ENCODE measurements at regions not wholly inside any gene's neighbourhood (a gene's known extent, or its start where the extent isn't known, plus 50 kb on each side); places are given as distances from the start of the nearest gene placed in this dataset.

- no peak for DNase-seq
Measured at GRCh38 chr3:13223574-13224237, 150.5 kb upstream of the IQSEC1 start.

DNA sequence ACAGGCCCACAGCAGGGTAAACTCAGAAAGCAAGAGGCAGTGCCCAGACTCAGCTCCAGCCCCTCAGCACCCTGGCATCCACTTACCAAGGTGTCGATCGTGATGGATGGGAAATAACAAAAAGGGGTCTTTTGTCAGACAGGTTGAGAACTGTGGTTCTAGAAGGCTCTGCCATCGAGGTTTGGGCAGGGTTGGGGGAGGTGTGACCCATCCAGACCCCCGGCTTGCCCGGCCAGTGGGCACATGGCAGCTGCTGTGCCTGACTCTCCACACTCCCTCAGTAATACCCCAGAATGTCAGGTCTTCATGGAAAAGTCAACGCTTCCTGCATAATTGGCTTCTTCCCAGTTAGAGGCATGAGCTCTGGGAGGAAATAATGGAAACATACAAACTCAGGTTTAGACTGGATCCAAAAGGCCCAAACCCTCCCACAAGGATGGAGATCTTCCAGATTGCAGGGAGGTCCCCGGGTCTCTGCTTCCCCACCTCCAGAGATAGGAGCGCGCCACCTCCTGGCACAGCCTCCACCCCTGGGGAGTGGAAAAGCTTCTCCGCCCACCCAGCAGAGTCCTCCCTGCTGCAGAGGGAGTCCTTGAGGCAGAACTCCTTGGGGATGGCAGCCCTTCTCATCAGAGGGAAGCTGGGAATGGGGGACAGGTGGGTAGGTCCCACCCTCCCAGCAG is 149.8 kb upstream of the IQSEC1 start:
- DNase-seq: no peak

GRCh38 chr3:13222131-13222530 is 148.9 kb upstream of the IQSEC1 start:
- DNase-seq: no peak

GRCh38 chr3:13221491-13222061 is 148.3 kb upstream of the IQSEC1 start:
- DNase-seq: no peak

DNA sequence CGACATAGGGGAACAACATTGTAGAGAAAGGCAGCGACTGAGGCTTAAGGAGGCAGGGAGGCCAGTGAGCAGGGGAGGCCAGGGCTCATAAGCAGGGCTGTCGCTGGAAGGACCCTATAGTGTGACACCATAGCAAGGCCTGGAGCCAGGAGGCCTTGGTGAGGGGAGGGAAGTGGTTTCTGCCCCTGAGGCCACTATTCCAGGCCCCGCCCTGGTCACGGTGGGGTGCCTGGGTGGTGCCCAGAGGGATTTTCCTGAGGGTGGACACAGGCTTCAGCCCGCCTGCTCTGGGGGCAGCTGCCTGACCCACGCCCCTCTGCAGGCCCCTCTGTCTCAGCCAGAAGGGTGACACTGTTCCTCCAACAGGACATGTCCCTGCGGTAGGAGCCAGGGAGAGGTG is 147.8 kb upstream of the IQSEC1 start:
- DNase-seq: no peak

- no peak for DNase-seq
Measured at GRCh38 chr3:13219902-13220296, 146.7 kb upstream of the IQSEC1 start.

DNA sequence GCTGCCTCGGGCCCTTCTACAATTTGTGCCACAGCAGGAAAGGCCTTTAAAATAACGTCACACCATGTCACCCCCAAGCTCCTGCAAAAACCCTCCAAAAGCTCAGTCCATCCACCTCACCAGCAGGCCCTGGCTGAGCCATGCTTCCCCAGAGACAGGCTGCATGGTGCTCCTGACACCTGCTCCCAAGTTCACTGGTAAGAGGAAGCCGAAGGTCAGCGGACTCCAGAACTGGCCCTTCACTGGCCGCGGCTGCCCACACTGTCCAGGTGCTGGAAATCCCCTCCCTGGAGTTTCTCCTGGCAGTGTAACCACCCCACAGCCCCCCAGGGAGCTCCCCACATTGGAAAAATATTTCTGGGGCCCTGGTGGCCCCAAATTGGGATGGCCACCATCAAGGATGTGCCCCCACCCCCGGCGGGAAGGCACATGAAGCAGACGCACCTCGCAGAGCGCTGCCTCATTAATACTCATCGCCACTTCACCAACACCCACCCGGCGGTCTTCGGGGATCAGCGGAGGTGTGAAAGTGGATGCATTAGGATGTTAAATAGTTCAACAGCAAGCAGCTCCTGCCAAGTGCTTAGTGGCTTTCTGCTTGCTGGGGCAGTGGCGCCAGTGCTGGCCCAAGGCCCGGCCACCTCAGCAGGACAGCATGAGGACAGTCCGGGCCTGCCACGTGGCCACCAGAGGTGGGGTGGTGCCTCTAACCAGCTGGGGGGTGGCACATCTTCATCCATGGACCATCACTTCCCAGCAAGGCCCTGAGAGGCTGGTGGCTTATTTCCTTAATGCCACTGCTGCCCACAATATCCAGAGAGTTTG is 146.1 kb upstream of the IQSEC1 start:
- no peak for DNase-seq

DNA sequence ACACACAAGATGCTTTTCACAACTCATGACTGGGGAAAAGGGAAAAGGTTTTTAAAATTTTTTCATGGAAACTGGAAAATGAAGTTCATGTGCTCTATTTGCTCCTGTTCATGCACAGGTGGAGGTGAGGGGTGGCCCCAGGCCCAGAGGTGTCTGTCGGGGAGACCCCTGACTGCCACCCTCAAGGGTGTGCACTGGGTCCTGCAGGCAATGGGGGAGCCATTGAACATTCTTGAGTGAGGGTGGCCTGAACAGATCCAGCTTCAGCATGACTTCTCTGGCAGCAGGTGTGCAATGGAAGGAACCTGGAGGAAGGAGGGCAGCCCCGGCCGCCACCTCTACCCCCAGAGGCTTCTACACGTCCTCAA is 145.3 kb upstream of the IQSEC1 start:
- DNase-seq: no peak

DNA sequence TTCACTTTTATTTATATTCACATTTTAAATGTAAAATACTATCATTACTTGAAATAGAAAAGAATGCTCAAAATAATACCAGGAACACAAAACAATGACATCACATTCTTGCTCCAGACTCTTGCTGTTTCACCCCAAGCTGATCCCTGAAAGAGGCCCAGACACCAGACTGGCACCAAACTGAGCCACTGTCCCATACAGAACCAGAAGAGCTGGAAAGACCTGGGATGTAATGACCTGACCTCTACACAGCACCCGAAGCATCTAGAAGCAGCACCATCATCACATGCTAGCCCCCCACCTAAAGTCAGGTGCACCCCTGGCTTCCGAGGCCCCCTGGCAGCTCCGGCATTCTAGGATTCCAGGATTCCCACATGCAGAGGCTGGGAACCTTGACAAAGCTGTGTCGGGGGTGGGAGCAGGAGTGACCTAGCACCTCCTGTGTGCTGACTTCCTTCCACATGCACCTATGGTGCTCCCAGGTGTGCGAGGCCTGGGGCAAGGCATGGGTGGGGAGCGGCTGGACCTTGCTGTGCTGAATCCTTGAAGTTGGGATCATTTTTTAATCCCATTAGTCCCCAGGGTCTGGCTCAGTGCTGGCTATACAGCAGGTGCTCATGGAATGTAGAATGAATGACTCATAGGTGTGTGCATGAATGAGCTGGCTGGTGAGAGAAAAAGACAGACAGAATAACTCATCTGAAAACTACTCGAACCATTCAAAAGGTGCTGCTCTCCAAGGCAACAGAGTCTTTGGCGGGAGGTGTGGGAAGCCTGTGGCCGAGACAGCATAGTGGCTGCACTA is 144.7 kb upstream of the IQSEC1 start:
- DNase-seq: no peak

DNA sequence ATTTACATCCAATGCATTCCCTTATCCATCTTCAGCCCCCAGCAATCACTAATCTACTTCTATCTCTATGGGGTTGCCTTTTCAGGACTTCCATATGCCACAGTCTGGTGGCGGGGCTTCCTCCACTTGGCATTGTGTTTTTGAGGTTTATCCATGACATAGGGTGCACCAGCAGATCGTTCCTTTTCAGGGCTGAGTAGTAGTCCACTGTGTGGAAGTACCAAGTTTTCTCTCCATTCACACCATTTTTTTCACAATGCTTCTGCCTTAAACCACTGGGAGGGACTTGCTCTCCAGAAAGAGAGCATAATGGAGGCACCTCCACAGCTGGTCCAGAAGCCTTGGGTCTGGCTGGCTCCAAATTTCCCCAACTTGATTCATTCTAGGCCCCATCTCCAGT is 144.0 kb upstream of the IQSEC1 start:
- no peak for DNase-seq

DNA sequence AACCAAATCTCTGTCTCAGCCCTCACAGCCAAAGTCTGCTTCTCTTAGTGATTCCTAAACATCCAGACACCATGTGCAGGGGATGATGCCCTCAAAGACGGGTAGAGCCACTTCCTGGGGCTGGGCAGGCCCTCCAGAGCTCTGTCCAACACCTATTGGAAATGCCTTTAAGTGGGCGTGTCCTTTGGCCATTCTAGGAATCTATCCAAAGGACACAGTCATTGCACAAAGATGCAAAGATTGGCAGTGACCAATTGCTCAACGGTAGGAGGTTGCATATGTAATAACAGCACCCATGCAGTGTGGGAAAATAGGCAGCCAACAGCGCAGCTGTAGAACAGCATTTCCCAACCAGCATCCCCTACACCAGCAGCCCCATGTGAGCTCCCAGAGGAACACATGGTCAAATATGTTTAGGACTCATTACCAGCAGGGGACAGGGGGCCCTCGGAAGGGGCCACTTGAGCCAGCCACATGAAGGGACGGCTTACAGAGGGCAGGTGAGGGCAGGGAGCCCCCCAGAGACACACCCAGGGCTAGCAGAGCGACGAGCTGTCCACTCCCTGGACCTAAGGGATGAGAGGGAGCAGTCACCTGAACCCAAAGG is 142.8 kb upstream of the IQSEC1 start:
- DNase-seq: no peak

- DNase-seq: no peak
Measured at GRCh38 chr3:13214847-13215472, 141.7 kb upstream of the IQSEC1 start.

- no peak for DNase-seq
Measured at GRCh38 chr3:13213911-13214846, 140.9 kb upstream of the IQSEC1 start.

GRCh38 chr3:13213490-13213889 is 140.3 kb upstream of the IQSEC1 start:
- no peak for DNase-seq

- no peak for DNase-seq
Measured at GRCh38 chr3:13211605-13212210, 138.5 kb upstream of the IQSEC1 start.

DNA sequence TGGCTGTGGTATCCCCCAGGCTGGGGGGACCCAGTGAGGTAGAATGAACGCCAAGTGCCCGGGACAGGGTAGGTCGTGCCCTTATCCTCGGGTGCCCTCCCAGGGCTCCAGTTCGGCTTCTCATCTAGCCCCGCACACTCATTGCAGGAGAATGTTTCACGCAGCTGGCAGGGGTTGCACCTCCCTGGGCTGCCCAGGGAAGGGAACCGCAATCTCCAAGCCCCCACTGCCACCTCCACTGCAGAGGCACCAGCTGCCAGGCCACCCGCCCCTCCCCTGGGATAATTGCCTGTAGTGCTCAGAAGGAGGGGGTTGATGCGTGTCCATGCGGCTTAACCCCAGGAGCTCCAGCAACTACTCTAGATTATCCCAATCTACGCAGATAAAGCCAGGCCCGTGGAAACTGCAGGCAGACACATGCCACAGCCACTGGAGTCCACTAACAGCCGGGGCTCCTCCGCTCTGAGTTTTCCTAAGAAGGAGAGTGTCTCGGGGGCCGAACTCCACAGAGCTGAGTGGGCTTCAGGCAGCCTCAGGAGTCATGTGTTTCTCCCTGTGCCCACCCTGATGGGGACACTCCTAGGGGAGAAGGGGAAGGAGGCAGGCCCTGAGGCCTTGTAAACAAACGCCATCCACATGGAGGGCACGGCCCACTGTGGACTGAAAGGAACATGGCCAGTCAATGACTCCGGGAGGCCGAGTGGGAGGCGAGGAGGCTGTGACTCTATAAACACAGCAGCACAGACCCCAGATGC is 137.2 kb upstream of the IQSEC1 start:
- no peak for DNase-seq

- DNase-seq: no peak
Measured at GRCh38 chr3:13209634-13209997, 136.4 kb upstream of the IQSEC1 start.

- DNase-seq: no peak
Measured at GRCh38 chr3:13208706-13209633, 135.7 kb upstream of the IQSEC1 start.

Measured in activated CD8-positive, alpha-beta memory T cell treated with anti-CD3 and anti-CD28 coated beads, Interleukin-2, amount 50 U/mL, for 48 hours (primary cell).